ENCODE measurements at regions not wholly inside any gene's neighbourhood (a gene's known extent, or its start where the extent isn't known, plus 50 kb on each side); places are given as distances from the start of the nearest gene placed in this dataset.

DNA sequence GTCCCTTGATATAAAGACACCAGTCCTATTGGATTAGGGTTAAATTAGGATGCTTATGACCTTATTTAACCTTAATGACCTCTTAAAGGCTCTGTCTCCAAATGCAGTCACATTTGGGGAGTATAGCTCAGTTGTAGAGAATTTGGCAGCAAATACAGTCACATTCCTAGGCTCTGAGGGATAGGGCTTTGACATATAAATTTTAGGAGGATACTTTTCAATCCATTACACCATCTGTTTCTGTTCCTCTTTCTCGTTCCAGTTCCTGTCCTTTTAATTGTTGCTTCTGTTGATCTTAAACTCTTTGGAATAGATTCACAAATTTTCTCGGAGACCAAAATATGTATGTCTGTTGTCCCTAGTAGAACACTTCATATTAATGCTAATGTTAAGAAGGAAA lies 390.0 kb upstream of the PCSK5 start:
- TF ChIP-seq POLR2A (IDR thresholded peaks at IDR 0.05) (no peak), EP300 (IDR thresholded peaks at IDR 0.05) (no peak), POLR2AphosphoS5 (IDR thresholded peaks at IDR 0.05) (no peak)
- TF ChIP-seq, protein P1, sequence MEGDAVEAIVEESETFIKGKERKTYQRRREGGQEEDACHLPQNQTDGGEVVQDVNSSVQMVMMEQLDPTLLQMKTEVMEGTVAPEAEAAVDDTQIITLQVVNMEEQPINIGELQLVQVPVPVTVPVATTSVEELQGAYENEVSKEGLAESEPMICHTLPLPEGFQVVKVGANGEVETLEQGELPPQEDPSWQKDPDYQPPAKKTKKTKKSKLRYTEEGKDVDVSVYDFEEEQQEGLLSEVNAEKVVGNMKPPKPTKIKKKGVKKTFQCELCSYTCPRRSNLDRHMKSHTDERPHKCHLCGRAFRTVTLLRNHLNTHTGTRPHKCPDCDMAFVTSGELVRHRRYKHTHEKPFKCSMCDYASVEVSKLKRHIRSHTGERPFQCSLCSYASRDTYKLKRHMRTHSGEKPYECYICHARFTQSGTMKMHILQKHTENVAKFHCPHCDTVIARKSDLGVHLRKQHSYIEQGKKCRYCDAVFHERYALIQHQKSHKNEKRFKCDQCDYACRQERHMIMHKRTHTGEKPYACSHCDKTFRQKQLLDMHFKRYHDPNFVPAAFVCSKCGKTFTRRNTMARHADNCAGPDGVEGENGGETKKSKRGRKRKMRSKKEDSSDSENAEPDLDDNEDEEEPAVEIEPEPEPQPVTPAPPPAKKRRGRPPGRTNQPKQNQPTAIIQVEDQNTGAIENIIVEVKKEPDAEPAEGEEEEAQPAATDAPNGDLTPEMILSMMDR (IDR thresholded peaks at IDR 0.05): no peak

Measured in stomach (tissue), 4 donors.